ENCODE measurements at regions not wholly inside any gene's neighbourhood (a gene's known extent, or its start where the extent isn't known, plus 50 kb on each side); places are given as distances from the start of the nearest gene placed in this dataset.
"Not testable (repeated sequence)": the region's sequence is repeated elsewhere in the genome, so short reads cannot be mapped to it uniquely, and the experiment has no call there.

DNA sequence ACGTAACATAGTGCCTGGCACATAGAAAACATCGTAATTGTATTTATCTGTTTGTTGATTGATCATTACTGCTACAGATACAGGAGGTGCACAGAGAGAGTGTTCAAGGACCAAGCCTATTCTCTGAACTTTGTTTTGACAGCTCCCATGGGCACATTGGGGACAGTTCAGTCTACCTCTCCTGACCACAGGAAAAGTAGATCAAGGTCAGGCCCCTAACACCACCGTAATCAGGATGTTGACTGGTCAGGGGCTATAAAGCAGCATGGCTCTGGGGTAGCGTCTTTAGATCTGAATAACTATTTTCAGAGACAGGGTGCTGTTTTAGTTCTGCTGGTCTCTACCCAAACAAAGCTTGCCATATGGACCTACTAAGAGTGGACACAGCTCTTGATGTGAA lies 223.1 kb upstream of the IRF2BP2 start:
- H3K9me3 Mint-ChIP-seq: peaks cover 4% of the 10 kb centered on the region
- ChIA-PET CTCF (no interaction called here), POLR2A (no interaction called here)
- ATAC-seq (ENCODE audit: low read depth) (no peak), DNase-seq (no peak)
- intact Hi-C loops (cut with micrococcal nuclease): no loop called here
- peaks cover 2% of the 10 kb centered on the region for H3K4me1 Mint-ChIP-seq
- no peak overlapping the region for H3K4me3 Mint-ChIP-seq
- H3K27me3 Mint-ChIP-seq: no peaks in the 10 kb centered on the region
- no peaks in the 10 kb centered on the region for H3K36me3 Mint-ChIP-seq (ENCODE audit: low read depth)
- H3K27ac Mint-ChIP-seq: no peak overlapping the region
- TF ChIP-seq, protein P1, sequence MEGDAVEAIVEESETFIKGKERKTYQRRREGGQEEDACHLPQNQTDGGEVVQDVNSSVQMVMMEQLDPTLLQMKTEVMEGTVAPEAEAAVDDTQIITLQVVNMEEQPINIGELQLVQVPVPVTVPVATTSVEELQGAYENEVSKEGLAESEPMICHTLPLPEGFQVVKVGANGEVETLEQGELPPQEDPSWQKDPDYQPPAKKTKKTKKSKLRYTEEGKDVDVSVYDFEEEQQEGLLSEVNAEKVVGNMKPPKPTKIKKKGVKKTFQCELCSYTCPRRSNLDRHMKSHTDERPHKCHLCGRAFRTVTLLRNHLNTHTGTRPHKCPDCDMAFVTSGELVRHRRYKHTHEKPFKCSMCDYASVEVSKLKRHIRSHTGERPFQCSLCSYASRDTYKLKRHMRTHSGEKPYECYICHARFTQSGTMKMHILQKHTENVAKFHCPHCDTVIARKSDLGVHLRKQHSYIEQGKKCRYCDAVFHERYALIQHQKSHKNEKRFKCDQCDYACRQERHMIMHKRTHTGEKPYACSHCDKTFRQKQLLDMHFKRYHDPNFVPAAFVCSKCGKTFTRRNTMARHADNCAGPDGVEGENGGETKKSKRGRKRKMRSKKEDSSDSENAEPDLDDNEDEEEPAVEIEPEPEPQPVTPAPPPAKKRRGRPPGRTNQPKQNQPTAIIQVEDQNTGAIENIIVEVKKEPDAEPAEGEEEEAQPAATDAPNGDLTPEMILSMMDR (IDR thresholded peaks at IDR 0.05): no peak

DNA sequence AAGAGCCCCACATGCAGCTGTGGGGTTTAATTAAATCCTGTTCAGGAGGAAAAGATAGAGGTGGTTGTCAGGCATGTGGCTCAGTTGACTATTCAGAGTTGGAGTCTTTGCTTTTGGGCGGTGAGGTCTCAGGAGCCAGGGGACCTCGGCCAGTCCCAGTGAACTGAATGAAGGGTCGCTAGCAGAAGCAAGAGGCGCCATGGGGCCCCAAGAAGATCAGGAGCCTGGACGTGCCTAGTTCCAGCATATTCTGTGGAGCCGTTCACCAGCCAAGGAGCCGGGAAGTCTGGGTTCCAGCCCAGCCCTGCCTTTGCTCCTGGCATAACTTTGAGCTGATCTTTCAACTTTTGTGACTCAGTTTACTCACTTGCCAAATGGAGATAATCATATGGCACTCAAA lies 217.7 kb upstream of the IRF2BP2 start:
- intact Hi-C loops (cut with micrococcal nuclease): no loop called here
- ChIA-PET POLR2A (interaction anchor here (0.6 kb wide), 1 partner anchor 283 kb away, joined by 5 read pairs; no protein-coding TSS in a partner anchor), CTCF (no interaction called here)
- H3K36me3 Mint-ChIP-seq (ENCODE audit: low read depth): no peaks in the 10 kb centered on the region
- no peaks in the 10 kb centered on the region for H3K9me3 Mint-ChIP-seq
- TF ChIP-seq, protein P1 (IDR thresholded peaks at IDR 0.05): no peak
- H3K4me1 Mint-ChIP-seq: no peaks in the 10 kb centered on the region
- no peak overlapping the region for H3K27ac Mint-ChIP-seq
- DNase-seq (no peak), ATAC-seq (ENCODE audit: low read depth) (no peak)
- no peak overlapping the region for H3K4me3 Mint-ChIP-seq
- peaks cover 2% of the 10 kb centered on the region for H3K27me3 Mint-ChIP-seq

DNA sequence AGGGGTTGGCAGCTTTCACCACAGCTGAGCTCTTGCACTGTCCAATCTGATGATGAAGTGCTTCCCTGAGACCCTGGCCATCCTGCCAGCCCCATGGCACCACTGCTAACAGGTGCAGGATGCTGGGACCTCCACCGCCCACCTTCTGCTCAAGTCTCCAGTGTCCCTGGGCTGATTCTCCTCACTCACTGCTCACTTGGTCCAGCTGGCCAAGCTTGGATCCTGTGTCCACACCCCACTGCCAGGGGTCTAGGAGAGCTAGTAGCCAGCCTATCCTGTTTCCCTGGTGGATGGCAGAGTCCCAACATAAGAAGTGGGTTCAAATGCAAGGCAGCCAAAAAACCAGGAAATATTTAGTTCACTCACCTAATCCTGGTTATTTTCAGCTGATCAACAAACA lies 217.2 kb upstream of the IRF2BP2 start:
- Mint-ChIP-seq H3K36me3 (ENCODE audit: low read depth) (no peaks in the 10 kb centered on the region), H3K4me1 (no peaks in the 10 kb centered on the region), H3K9me3 (no peaks in the 10 kb centered on the region), H3K27ac (no peak overlapping the region), H3K27me3 (peaks cover 2% of the 10 kb centered on the region), H3K4me3 (no peak overlapping the region)
- ATAC-seq (ENCODE audit: low read depth): no peak
- TF ChIP-seq, protein P1 (IDR thresholded peaks at IDR 0.05): no peak
- POLR2A ChIA-PET: interaction anchor here (0.6 kb wide), 1 partner anchor 189 kb away, joined by 4 read pairs; no protein-coding TSS in a partner anchor
- no peak for DNase-seq
- intact Hi-C loops (cut with micrococcal nuclease): no loop called here
- CTCF ChIA-PET: no interaction called here

DNA sequence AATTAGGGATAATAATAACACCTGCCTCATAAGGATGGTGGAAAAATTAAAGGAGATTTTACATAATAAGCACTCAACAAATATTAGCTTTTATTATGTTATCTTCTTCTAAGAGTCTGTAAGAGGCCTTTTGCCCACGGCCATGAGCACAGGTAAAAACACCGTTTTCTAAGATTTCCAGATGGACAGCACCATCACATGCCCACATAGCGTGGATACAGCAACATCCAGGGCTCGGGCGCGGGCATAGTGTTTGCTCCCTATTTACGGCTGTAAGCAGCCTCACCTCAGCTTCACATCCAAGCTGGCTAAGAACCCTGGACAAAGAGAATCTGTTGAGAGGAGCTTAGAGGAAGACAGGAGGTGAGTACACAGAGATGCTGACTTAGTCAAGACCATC lies 216.4 kb upstream of the IRF2BP2 start:
- POLR2A ChIA-PET: interaction anchor here (0.6 to 1.1 kb wide), 2 partner anchors 102 to 190 kb away, joined by 3 to 4 read pairs; no protein-coding TSS in a partner anchor
- intact Hi-C loops (cut with micrococcal nuclease): no loop called here
- Mint-ChIP-seq H3K36me3 (ENCODE audit: low read depth) (no peaks in the 10 kb centered on the region), H3K27ac (peak overlapping the region; percentile 5), H3K4me3 (no peak overlapping the region), H3K9me3 (no peaks in the 10 kb centered on the region), H3K27me3 (peaks cover 2% of the 10 kb centered on the region), H3K4me1 (no peaks in the 10 kb centered on the region)
- CTCF ChIA-PET: no interaction called here
- TF ChIP-seq, protein P1 (IDR thresholded peaks at IDR 0.05): no peak
- ATAC-seq (ENCODE audit: low read depth): no peak
- DNase-seq: no peak

DNA sequence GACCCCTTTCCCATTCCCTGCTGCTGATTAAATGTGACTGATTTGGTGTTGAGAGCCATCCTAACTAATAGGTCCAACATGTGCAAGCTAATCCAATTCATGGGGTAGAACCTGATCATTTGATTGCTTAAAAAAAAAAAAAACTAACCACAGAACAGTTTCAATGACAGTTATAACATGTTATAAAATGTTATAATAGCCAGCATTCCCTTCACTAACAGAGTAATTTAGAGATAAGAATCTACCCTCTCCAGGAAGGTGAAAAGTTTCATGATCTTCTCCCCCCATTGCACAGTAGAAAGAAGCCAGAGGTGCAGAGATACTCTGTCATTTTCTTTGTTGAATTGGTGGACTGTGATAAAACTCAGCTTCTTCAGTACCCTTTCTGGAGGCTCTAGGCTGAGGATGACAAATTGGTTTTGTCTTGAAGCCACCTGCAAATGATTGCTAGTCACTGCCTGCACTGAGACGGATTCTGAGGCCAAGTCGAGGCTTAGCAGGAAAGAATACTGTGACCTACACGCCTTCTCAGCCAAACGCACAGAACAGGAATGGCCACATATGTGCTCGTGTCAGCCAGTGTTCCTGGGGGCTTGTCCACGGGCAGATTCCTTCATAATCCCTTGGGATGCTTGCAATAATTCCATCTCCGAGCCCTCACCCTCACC lies 215.7 kb upstream of the IRF2BP2 start:
- ATAC-seq (ENCODE audit: low read depth): no peak
- intact Hi-C loops (cut with micrococcal nuclease): no loop called here
- POLR2A ChIA-PET: interaction anchor here (0.6 to 1.1 kb wide), 2 partner anchors 101 to 168 kb away, joined by 3 to 4 read pairs; no protein-coding TSS in a partner anchor

DNA sequence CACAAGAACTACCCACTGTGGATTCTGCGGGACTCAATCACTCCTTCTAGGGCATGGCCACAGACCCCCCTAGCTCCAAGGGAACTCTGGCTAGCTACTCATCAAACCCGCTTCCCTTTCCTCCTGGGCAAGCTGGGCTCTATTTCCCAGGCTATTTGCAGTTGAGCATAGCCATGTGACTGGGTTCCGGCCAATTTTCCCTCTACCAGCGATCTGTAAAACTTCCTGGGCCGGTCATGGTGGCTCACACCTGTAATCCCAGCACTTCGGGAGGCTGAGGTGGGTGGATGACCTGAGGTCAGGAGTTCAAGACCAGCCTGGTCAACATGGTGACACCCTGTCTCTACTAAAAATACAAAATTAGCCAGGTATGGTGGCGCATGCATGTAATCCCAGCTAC lies 214.9 kb upstream of the IRF2BP2 start:
- DNase-seq; H3K4me1 Mint-ChIP-seq; CTCF ChIA-PET; H3K9me3 Mint-ChIP-seq; intact Hi-C loops (cut with micrococcal nuclease); H3K4me3 Mint-ChIP-seq; H3K36me3 Mint-ChIP-seq (ENCODE audit: low read depth); ATAC-seq (ENCODE audit: low read depth); H3K27ac Mint-ChIP-seq; H3K27me3 Mint-ChIP-seq: not testable (repeated sequence)
- POLR2A ChIA-PET: interaction anchor here (0.5 kb wide), 1 partner anchor 422 kb away, joined by 4 read pairs; no protein-coding TSS in a partner anchor

More for the DNA sequence above, 215.7 kb upstream of the IRF2BP2 start:
- Mint-ChIP-seq H3K4me3 (no peak overlapping the region), H3K36me3 (ENCODE audit: low read depth) (no peaks in the 10 kb centered on the region), H3K9me3 (no peaks in the 10 kb centered on the region), H3K27ac (no peak overlapping the region), H3K27me3 (peaks cover 2% of the 10 kb centered on the region), H3K4me1 (no peaks in the 10 kb centered on the region)
- TF ChIP-seq, protein P1 (IDR thresholded peaks at IDR 0.05): no peak
- no peak for DNase-seq
- CTCF ChIA-PET: no interaction called here
